GM12892 (cell line): ENCODE measurements at regions not wholly inside any gene's neighbourhood (a gene's known extent, or its start where the extent isn't known, plus 50 kb on each side); places are given as distances from the start of the nearest gene placed in this dataset.

Experiments used
- POLR2A ChIP-seq: IDR thresholded peaks from 2 replicates; pipeline ENCODE4 v1.6.1; 2011; ENCODE audit warnings: low read depth, low read length, control low read depth
- POLR2AphosphoS5 ChIP-seq: IDR thresholded peaks from 2 replicates; pipeline ENCODE4 v1.6.1; 2011; ENCODE audit warnings: low read depth, low read length, control low read depth
- TAF1 ChIP-seq: IDR thresholded peaks from 2 replicates; pipeline ENCODE4 v1.6.1; 2011; ENCODE audit warnings: low read depth, mild to moderate bottlenecking, control low read depth, low read length, borderline replicate concordance

DNA sequence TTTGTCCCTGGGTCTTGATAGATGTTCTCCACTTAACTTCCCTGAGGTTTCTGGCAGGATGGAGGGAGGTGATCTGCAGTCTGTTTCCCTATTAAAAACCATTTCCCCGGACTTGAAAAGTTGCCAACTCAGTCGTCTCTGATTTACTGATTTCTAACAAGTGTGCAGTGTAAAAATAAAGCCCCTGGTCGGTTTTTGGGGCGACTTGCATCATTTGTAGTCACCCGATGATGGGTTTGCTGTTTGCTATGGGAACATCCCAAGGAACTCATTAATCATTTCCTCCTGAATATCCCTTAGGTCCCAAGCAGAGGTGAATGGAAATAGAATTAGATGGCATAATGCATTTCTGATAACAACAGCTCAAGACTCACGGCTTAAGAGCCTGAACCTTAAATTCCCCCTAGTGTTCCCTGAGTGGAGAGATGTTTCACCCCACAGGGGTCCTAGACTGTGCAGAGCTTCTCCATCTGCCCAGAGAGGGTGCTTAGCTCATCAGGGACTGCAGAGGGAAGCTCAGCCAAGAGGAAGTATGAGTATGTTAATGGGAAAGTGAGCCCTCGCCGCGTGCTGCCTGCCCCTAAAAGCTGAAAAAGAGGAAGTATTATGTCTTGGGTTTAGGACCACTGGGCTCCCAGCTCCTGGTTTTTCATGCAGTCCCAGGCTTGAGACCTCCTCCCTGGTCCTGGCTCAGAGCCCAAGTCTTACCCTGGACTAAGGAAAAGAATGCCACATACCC lies 115.1 kb upstream of the DAP start:
- no peak for TF ChIP-seq POLR2A
- no peak for TF ChIP-seq POLR2AphosphoS5
- no peak for TF ChIP-seq TAF1
